K562 (cell line): ENCODE measurements at regions not wholly inside any gene's neighbourhood (a gene's known extent, or its start where the extent isn't known, plus 50 kb on each side); places are given as distances from the start of the nearest gene placed in this dataset.

ENCODE experiments used
- ATAC-seq: fragments of 200-7000 bp; cut with Tn5 transposase; 3 replicates; pipeline ENCODE4 v1.9.1; 2020; ENCODE audit warnings: moderate library complexity
- BruUV-seq: library from RNA; stranded (reverse); fragments of 400-500 nt; replicated peaks from 2 replicates; lab custom pipeline; 2021; lab: Mats Ljungman, UMichigan
- CTCF ChIA-PET: fragments of 300-600 bp; formaldehyde crosslinking; extraction: SDS; loops from one replicate; lab custom pipeline; 2021; ENCODE audit warnings: low intra/inter-chr PET ratio; lab: Yijun Ruan, JAX
- POLR2A ChIA-PET: fragments of 300-600, 350-650 bp; sonication (Branson Sonifier 250); formaldehyde crosslinking; extraction: SDS; loops from one replicate; lab custom pipeline; 2021; ENCODE audit warnings: antibody characterized with exemption, inconsistent platforms; lab: Yijun Ruan, JAX
- DNase-seq, 4 experiments: peaks; one replicate each; pipeline versions ENCODE4 v3.0.0 to v3.0.0-alpha.2; 2011 to 2018; ENCODE audit warnings: low spot score in 3 of 4, mixed read lengths in 3 of 4; ENCODE audit errors: extremely low read depth in 1 of 4
- FAIRE-seq: peaks from 2 replicates; lab custom pipeline; 2011; peaks lifted over from hg19 to GRCh38; lab: Jason Lieb, UNC
- H2AFZ ChIP-seq: 2 replicates; pipeline ENCODE4 v1.6.0; 2011; ENCODE audit warnings: low read depth, low read length, control low read depth, inconsistent platforms
- H3K27ac ChIP-seq: fragments of 200-600 bp; 3 replicates; pipeline ENCODE4 v1.8.0; 2011; ENCODE audit warnings: low read depth, mild to moderate bottlenecking, control low read depth, inconsistent platforms, low read length, moderate library complexity, mixed read lengths; ENCODE audit errors: extremely low read depth
- H3K27me3 ChIP-seq, 2 experiments: fragments of 300-600 bp in 1 of 2; 2 replicates in 1 of 2; 3 replicates in 1 of 2; pipeline versions ENCODE4 v1.6.0 to v1.8.0; 2011; ENCODE audit warnings: inconsistent platforms in 2 of 2, low read length in 2 of 2, mild to moderate bottlenecking in 1 of 2, mixed read lengths in 1 of 2, moderate library complexity in 1 of 2; ENCODE audit not compliant: control insufficient read depth in 2 of 2, insufficient read depth in 2 of 2
- H3K36me3 ChIP-seq: fragments of 300-600 bp; 3 replicates; pipeline ENCODE4 v1.8.0; 2011; ENCODE audit warnings: mild to moderate bottlenecking, low read length, inconsistent platforms; ENCODE audit not compliant: control insufficient read depth, insufficient read depth
- H3K4me1 ChIP-seq, 2 experiments: fragments of 200-600 bp in 1 of 2; replicated peaks in 1 of 2; 2 replicates in 1 of 2; 3 replicates in 1 of 2; pipeline versions ENCODE4 v1.5.1 to v1.8.0; 2011; ENCODE audit warnings: inconsistent platforms in 2 of 2, low read length in 2 of 2, mild to moderate bottlenecking in 1 of 2, mixed read lengths in 1 of 2, moderate library complexity in 1 of 2; ENCODE audit not compliant: control insufficient read depth in 2 of 2, insufficient read depth in 2 of 2
- H3K4me2 ChIP-seq: 2 replicates; pipeline ENCODE4 v1.6.1; 2011; ENCODE audit warnings: low read length, control low read depth, inconsistent platforms, mixed read lengths; ENCODE audit not compliant: insufficient read depth
- H3K4me3 ChIP-seq: fragments of 200-600 bp; sonication (generic), shearing (Covaris generic); 2 replicates; pipeline ENCODE4 v1.5.1; 2016; ENCODE audit warnings: control low read depth, inconsistent platforms
- H3K79me2 ChIP-seq: fragments of 200-600 bp; 3 replicates; pipeline ENCODE4 v1.8.0; 2011; ENCODE audit warnings: low read length, inconsistent platforms; ENCODE audit not compliant: control insufficient read depth, insufficient read depth
- H3K9ac ChIP-seq, 2 experiments: 2 replicates each; pipeline versions ENCODE4 v1.6.0 to v1.6.1; 2011; ENCODE audit warnings: low read depth in 2 of 2, low read length in 2 of 2, control low read depth in 1 of 2, inconsistent platforms in 1 of 2, mild to moderate bottlenecking in 1 of 2, mixed read lengths in 1 of 2; ENCODE audit not compliant: insufficient read depth in 1 of 2
- H3K9me1 ChIP-seq: one replicate; pipeline ENCODE4 v1.6.0; 2011; ENCODE audit warnings: inconsistent platforms, mild to moderate bottlenecking, low read length, moderate library complexity; ENCODE audit not compliant: control insufficient read depth, insufficient read depth
- H3K9me3 ChIP-seq: replicated peaks from 2 replicates; pipeline ENCODE4 v1.5.1; 2011; ENCODE audit warnings: low read depth, low read length, inconsistent platforms; ENCODE audit not compliant: control insufficient read depth, insufficient read depth
- H4K20me1 ChIP-seq: replicated peaks from 2 replicates; pipeline ENCODE4 v1.6.1; 2011; ENCODE audit warnings: low read length, inconsistent platforms, mixed read lengths; ENCODE audit not compliant: control insufficient read depth, insufficient read depth
- ARID2 ChIP-seq: fragments of 450-650 bp; IDR thresholded peaks from 2 replicates; pipeline ENCODE4 v1.6.1; 2017; ENCODE audit warnings: antibody characterized with exemption, mild to moderate bottlenecking
- BRF1 ChIP-seq: IDR thresholded peaks from 3 replicates; pipeline ENCODE4 v1.6.1; 2011; ENCODE audit warnings: borderline replicate concordance, mild to moderate bottlenecking; ENCODE audit not compliant: insufficient read length; ENCODE audit errors: extremely low read depth
- CTCF ChIP-seq, 3 experiments: IDR thresholded peaks in 2 of 3; conservative IDR thresholded peaks in 1 of 3; 2 replicates each; pipeline ENCODE4 v1.5.1; 2011 to 2012; ENCODE audit warnings: low read length in 3 of 3, mild to moderate bottlenecking in 3 of 3, control low read depth in 2 of 3, improper control_type of control experiment in 1 of 3, inconsistent platforms in 1 of 3, low read depth in 1 of 3, mixed read lengths in 1 of 3, moderate library complexity in 1 of 3; ENCODE audit not compliant: insufficient read depth in 2 of 3
- RAD21 ChIP-seq, 2 experiments: fragments of 250-450 bp in 1 of 2; fragments of 450-650 bp in 1 of 2; sonication (Bioruptor Pico) in 1 of 2; formaldehyde crosslinking in 1 of 2; IDR thresholded peaks in 1 of 2; conservative IDR thresholded peaks in 1 of 2; 2 replicates each; pipeline versions ENCODE4 v1.4.0 to v1.8.0; 2020 to 2022; ENCODE audit warnings: mild to moderate bottlenecking in 2 of 2, moderate library complexity in 1 of 2
- REST ChIP-seq, 2 experiments: fragments of 450-650 bp; formaldehyde crosslinking in 1 of 2; IDR thresholded peaks; 2 replicates each; pipeline versions ENCODE4 v1.4.0 to v1.6.1; 2014 to 2020; ENCODE audit warnings: mild to moderate bottlenecking in 2 of 2, borderline replicate concordance in 1 of 2, low read depth in 1 of 2
- SMC3 ChIP-seq: conservative IDR thresholded peaks from 2 replicates; pipeline ENCODE4 v1.6.1; 2011; ENCODE audit warnings: low read depth, low read length, improper control_type of control experiment; ENCODE audit not compliant: insufficient read depth
- ZBTB34 ChIP-seq: fragments of 250-450 bp; sonication (Bioruptor Pico); IDR thresholded peaks from 2 replicates; pipeline ENCODE4 v1.8.0; 2021; ENCODE audit warnings: mild to moderate bottlenecking, moderate library complexity
- WGBS: fragments of 100-300 bp; shearing (Covaris generic); methylation state at CpG from one replicate; pipeline ENCODE4 v1.1.6; 2016; ENCODE audit warnings: low coverage, mixed read lengths; ENCODE audit not compliant: insufficient coverage; ENCODE audit errors: missing lambda C conversion rate; 5-methylcytosine and 5-hydroxymethylcytosine counted together
- in situ Hi-C: fragments of 300-500 bp; cut with MboI; formaldehyde crosslinking; loops from 4 replicates; pipeline ENCODE4 v1.15.0; 2018; ENCODE audit warnings: inconsistent platforms, mixed read lengths
- intact Hi-C: fragments of 100-400 bp; cut with micrococcal nuclease; formaldehyde crosslinking; loops from 2 replicates; pipeline ENCODE4 v1.14.2; 2022

GRCh38 chr3:99023590-99024192 is 122.2 kb upstream of the DCBLD2 start:
- ChIA-PET POLR2A (no interaction called here), CTCF (interaction anchor here (1.2 kb wide), 1 partner anchor 730 kb away, joined by 3 read pairs; no protein-coding TSS in a partner anchor)
- no peaks in the 10 kb centered on the region for H3K79me2 ChIP-seq
- no peaks in the 10 kb centered on the region for H3K9me3 ChIP-seq
- WGBS: 0% methylated on average over 2 of the region's 2 CpGs
- no peaks in the 10 kb centered on the region for H3K4me1 ChIP-seq
- in situ Hi-C loops: no loop called here
- FAIRE-seq (peak; percentile 32), ATAC-seq (no peak), DNase-seq (peak; percentile 10 to 26 (median 20))
- intact Hi-C loops: loop anchor here (1.0 to 5.0 kb wide), 2 partner anchors 149 to 730 kb away; no protein-coding TSS in a partner anchor
- no peak overlapping the region for H3K9ac ChIP-seq
- H3K27ac ChIP-seq: no peak overlapping the region
- no peaks in the 10 kb centered on the region for H4K20me1 ChIP-seq
- H3K27me3 ChIP-seq: no peaks in the 10 kb centered on the region
- no peaks in the 10 kb centered on the region for H3K36me3 ChIP-seq
- no peaks in the 10 kb centered on the region for H3K9me1 ChIP-seq
- H3K4me3 ChIP-seq: no peak overlapping the region
- BruUV-seq: no TSS peak
- no peak overlapping the region for H3K4me2 ChIP-seq
- no peak overlapping the region for H2AFZ ChIP-seq
- TF ChIP-seq SMC3 (0 out of 2 replicates have a peak, but pooled peaks have one; percentile 19), BRF1 (no peak), REST (IDR thresholded peaks at IDR 0.05; ENCODE audit: borderline replicate concordance) (peak; percentile 20; the same call in 1 of the 2 replicates), REST (CRISPR knock-in tag; IDR thresholded peaks at IDR 0.05; ENCODE audit: low read depth) (no peak), CTCF (IDR thresholded peaks at IDR 0.05 in 2 of 3, conservative IDR thresholded peaks at IDR 0.05 in 1 of 3; ENCODE audit: insufficient read depth in 2 of 3, low read depth in 1 of 3, low read length in 3 of 3) (peak; percentile 19 to 65 (median 45); a peak in 5 of 6 replicates), ARID2 (no peak), ZBTB34 (CRISPR knock-in tag) (no peak), RAD21 (CRISPR knock-in tag; conservative IDR thresholded peaks at IDR 0.05 in 1 of 2, IDR thresholded peaks at IDR 0.05 in 1 of 2) (peak; percentile 46 to 59)
